IMR-90 (cell line): ENCODE measurements at regions not wholly inside any gene's neighbourhood (a gene's known extent, or its start where the extent isn't known, plus 50 kb on each side); places are given as distances from the start of the nearest gene placed in this dataset.

ENCODE experiments used
- ATAC-seq: fragments of 200-7000 bp; cut with Tn5 transposase; 2 replicates; pipeline ENCODE4 v1.9.1; 2020; ENCODE audit warnings: low read depth, mild to moderate bottlenecking, moderate library complexity
- BruUV-seq: library from RNA; stranded (reverse); fragments of 400-500 nt; replicated peaks from 2 replicates; lab custom pipeline; 2021; lab: Mats Ljungman, UMichigan
- CTCF ChIA-PET: fragments of 300-600 bp; formaldehyde crosslinking; extraction: SDS; loops from one replicate; lab custom pipeline; 2021; ENCODE audit warnings: antibody characterized with exemption; lab: Yijun Ruan, JAX
- POLR2A ChIA-PET: fragments of 300-600 bp; sonication (Branson Sonifier 250); formaldehyde crosslinking; loops from one replicate; lab custom pipeline; 2022; ENCODE audit warnings: antibody characterized with exemption; ENCODE audit not compliant: unreplicated experiment; lab: Charles Lee
- DNase-seq: peaks from one replicate; pipeline ENCODE4 v3.0.0; 2013
- H2AFZ ChIP-seq: replicated peaks from 2 replicates; pipeline ENCODE3; 2013; ENCODE audit warnings: low read length, mild to moderate bottlenecking; ENCODE audit not compliant: poor library complexity
- H2AK5ac ChIP-seq: 2 replicates; pipeline ENCODE4 v1.6.1; 2013; ENCODE audit warnings: low read depth, low read length, inconsistent platforms
- H2AK9ac ChIP-seq: replicated peaks from 2 replicates; pipeline ENCODE3; 2013; ENCODE audit warnings: mild to moderate bottlenecking, low read depth, low read length, moderate library complexity; ENCODE audit not compliant: poor library complexity
- H2BK120ac ChIP-seq: 2 replicates; pipeline ENCODE4 v1.6.1; 2013; ENCODE audit warnings: low read depth, low read length, inconsistent platforms
- H2BK15ac ChIP-seq: 3 replicates; pipeline ENCODE4 v1.6.1; 2013; ENCODE audit warnings: low read depth, low read length, inconsistent platforms
- H2BK20ac ChIP-seq: 2 replicates; pipeline ENCODE4 v1.6.1; 2013; ENCODE audit warnings: low read depth, mild to moderate bottlenecking, inconsistent platforms, low read length, moderate library complexity
- H2BK5ac ChIP-seq: 2 replicates; pipeline ENCODE4 v1.6.1; 2013; ENCODE audit warnings: mild to moderate bottlenecking, low read depth, low read length, inconsistent platforms; ENCODE audit not compliant: poor library complexity, severe bottlenecking
- H3K14ac ChIP-seq: replicated peaks from 2 replicates; pipeline ENCODE4 v1.6.1; 2013; ENCODE audit warnings: low read depth, low read length, inconsistent platforms
- H3K18ac ChIP-seq: 2 replicates; pipeline ENCODE4 v1.6.1; 2013; ENCODE audit warnings: low read depth, low read length, control low read depth
- H3K23ac ChIP-seq: 2 replicates; pipeline ENCODE4 v1.6.1; 2013; ENCODE audit warnings: low read depth, low read length, inconsistent platforms
- H3K27ac ChIP-seq: 2 replicates; pipeline ENCODE4 v1.5.1; 2013; ENCODE audit warnings: mild to moderate bottlenecking, control low read depth, low read length; ENCODE audit not compliant: insufficient read depth
- H3K27me3 ChIP-seq: 2 replicates; pipeline ENCODE4 v1.6.1; 2013; ENCODE audit warnings: low read length; ENCODE audit not compliant: control insufficient read depth, insufficient read depth
- H3K36me3 ChIP-seq: 2 replicates; pipeline ENCODE4 v1.6.1; 2013; ENCODE audit warnings: low read length, mixed read lengths; ENCODE audit not compliant: control insufficient read depth, insufficient read depth
- H3K4ac ChIP-seq: 2 replicates; pipeline ENCODE4 v1.6.1; 2013; ENCODE audit warnings: low read depth, low read length, inconsistent platforms
- H3K4me1 ChIP-seq: 2 replicates; pipeline ENCODE4 v1.6.1; 2013; ENCODE audit warnings: low read length, mixed read lengths; ENCODE audit not compliant: control insufficient read depth, insufficient read depth
- H3K4me2 ChIP-seq: 2 replicates; pipeline ENCODE4 v1.6.1; 2013; ENCODE audit warnings: low read depth, mild to moderate bottlenecking, control low read depth, low read length, moderate library complexity
- H3K4me3 ChIP-seq: 2 replicates; pipeline ENCODE4 v1.5.1; 2013; ENCODE audit warnings: low read depth, mild to moderate bottlenecking, control low read depth, low read length, moderate library complexity; ENCODE audit not compliant: insufficient read depth
- H3K56ac ChIP-seq: 2 replicates; pipeline ENCODE4 v1.6.1; 2013; ENCODE audit warnings: low read length, inconsistent platforms; ENCODE audit not compliant: insufficient read depth; ENCODE audit errors: extremely low read depth
- H3K79me1 ChIP-seq, 2 experiments: 2 replicates each; pipeline ENCODE4 v1.6.1; 2013; ENCODE audit warnings: low read length in 2 of 2, inconsistent platforms in 1 of 2, low read depth in 1 of 2
- H3K9ac ChIP-seq: 2 replicates; pipeline ENCODE4 v1.6.1; 2013; ENCODE audit warnings: low read depth, low read length, control low read depth
- H3K9me1 ChIP-seq: 2 replicates; pipeline ENCODE4 v1.6.1; 2013; ENCODE audit warnings: low read length, inconsistent platforms; ENCODE audit not compliant: insufficient read depth
- H3K9me3 ChIP-seq: 2 replicates; pipeline ENCODE4 v1.6.1; 2013; ENCODE audit warnings: low read length; ENCODE audit not compliant: control insufficient read depth, insufficient read depth
- H4K20me1 ChIP-seq: 2 replicates; pipeline ENCODE4 v1.6.1; 2013; ENCODE audit warnings: low read length, inconsistent platforms; ENCODE audit not compliant: insufficient read depth
- H4K5ac ChIP-seq: 2 replicates; pipeline ENCODE4 v1.6.1; 2013; ENCODE audit warnings: mild to moderate bottlenecking, low read depth, low read length, control low read depth
- H4K8ac ChIP-seq, 2 experiments: 2 replicates each; pipeline ENCODE4 v1.6.1; 2013; ENCODE audit warnings: low read depth in 2 of 2, low read length in 2 of 2, control low read depth in 1 of 2, inconsistent platforms in 1 of 2
- H4K91ac ChIP-seq: 2 replicates; pipeline ENCODE4 v1.6.1; 2013; ENCODE audit warnings: low read depth, low read length, inconsistent platforms; ENCODE audit not compliant: insufficient read depth
- BHLHE40 ChIP-seq: fragments of 150-350 bp; IDR thresholded peaks from 2 replicates; pipeline ENCODE4 v1.6.1; 2016; ENCODE audit warnings: mild to moderate bottlenecking, low read depth, low read length
- MAFK ChIP-seq: IDR thresholded peaks from 2 replicates; pipeline ENCODE4 v1.6.1; 2012; ENCODE audit warnings: low read depth, low read length, improper control_type of control experiment
- MXI1 ChIP-seq: IDR thresholded peaks from 2 replicates; pipeline ENCODE4 v1.6.1; 2012; ENCODE audit warnings: low read depth, mild to moderate bottlenecking, low read length, moderate library complexity, borderline replicate concordance
- NFE2L2 ChIP-seq: fragments of 150-350 bp; IDR thresholded peaks from 2 replicates; pipeline ENCODE4 v1.6.1; 2016; ENCODE audit warnings: low read depth, mild to moderate bottlenecking, low read length
- RCOR1 ChIP-seq: IDR thresholded peaks from 2 replicates; pipeline ENCODE4 v1.6.1; 2012; ENCODE audit warnings: mild to moderate bottlenecking, low read length, improper control_type of control experiment; ENCODE audit not compliant: insufficient replicate concordance
- RFX5 ChIP-seq: IDR thresholded peaks from 2 replicates; pipeline ENCODE4 v1.8.0; 2012; ENCODE audit warnings: low read depth, mild to moderate bottlenecking, low read length, moderate library complexity
- WGBS, 2 experiments: methylation state at CpG; one replicate each; pipeline versions ENCODE4 v1.1.5 to v1.1.7; 2013; ENCODE audit warnings: missing lambda C conversion rate in 2 of 2; ENCODE audit not compliant: insufficient read length in 1 of 2; ENCODE audit errors: extremely low coverage in 2 of 2; 5-methylcytosine and 5-hydroxymethylcytosine counted together
- dilution Hi-C: fragments of 300-500 bp; cut with HindIII; formaldehyde crosslinking; loops from one replicate; pipeline ENCODE4 v1.14.3; 2018; ENCODE audit warnings: low sequenced_read_pairs; ENCODE audit not compliant: unreplicated experiment
- in situ Hi-C: fragments of 300-500 bp; cut with MboI; formaldehyde crosslinking; loops from 3 replicates; pipeline ENCODE4 v1.14.3; 2019; ENCODE audit warnings: low sequenced_read_pairs, inconsistent platforms, mixed read lengths
- intact Hi-C: fragments of 100-400 bp; cut with micrococcal nuclease; formaldehyde crosslinking; loops from 2 replicates; pipeline ENCODE4 v1.10.0; 2022
- TF ChIP-seq, protein P1 (sequence below): fragments of 150-350 bp; IDR thresholded peaks from 2 replicates; pipeline ENCODE4 v1.6.1; 2017; ENCODE audit warnings: mild to moderate bottlenecking, antibody characterized with exemption, low read length, low read depth
- TF ChIP-seq, protein P2 (sequence below): fragments of 150-350 bp; IDR thresholded peaks from 2 replicates; pipeline ENCODE4 v1.6.1; 2016; ENCODE audit warnings: low read depth, mild to moderate bottlenecking, low read length, moderate library complexity, borderline replicate concordance

- in situ Hi-C loops = no loop called here
- Histone ChIP-seq H4K5ac (peak overlapping the region; percentile 84; the same call in 1 of the 2 replicates), H3K4me2 (peak overlapping the region; percentile 79), H3K14ac (0 out of 2 replicates have a peak overlapping the region, but pooled peaks have one; percentile 44), H2BK5ac (peak overlapping the region; percentile 72), H2BK15ac (peak overlapping the region; percentile 16; the same call in 1 of the 3 replicates), H4K8ac (peak overlapping the region in 1 of 2 experiments; percentile 75; a peak in 2 of 4 replicates), H4K91ac (peak overlapping the region; percentile 69), H3K56ac (no peak overlapping the region), H3K4me3 (no peak overlapping the region), H2AFZ (peak overlapping the region; percentile 46), H3K9me1 (no peaks in the 10 kb centered on the region), H3K79me1 (no peaks in the 10 kb centered on the region), H3K27me3 (no peaks in the 10 kb centered on the region), H3K4ac (peak overlapping the region; percentile 61), H3K23ac (peak overlapping the region; percentile 78), H3K36me3 (no peaks in the 10 kb centered on the region), H2BK20ac (peak overlapping the region; percentile 84; the same call in 1 of the 2 replicates), H2AK9ac (no peak overlapping the region), H2BK120ac (peak overlapping the region; percentile 86), H3K18ac (peak overlapping the region; percentile 95), H3K9ac (no peak overlapping the region), H4K20me1 (no peaks in the 10 kb centered on the region), H2AK5ac (no peak overlapping the region), H3K27ac (peak overlapping the region; percentile 14; the same call in 1 of the 2 replicates), H3K9me3 (peaks cover 2% of the 10 kb centered on the region; the same call in 1 of the 2 replicates), H3K4me1 (peaks cover 8% of the 10 kb centered on the region)
- BruUV-seq = no TSS peak
- intact Hi-C loops = no loop called here
- no CpG with 5 or more reads among the region's 3 CpGs for WGBS, 2 experiments
- no peak for TF ChIP-seq RFX5
- no peak for TF ChIP-seq MAFK
- no peak for TF ChIP-seq NFE2L2
- TF ChIP-seq, protein P1, sequence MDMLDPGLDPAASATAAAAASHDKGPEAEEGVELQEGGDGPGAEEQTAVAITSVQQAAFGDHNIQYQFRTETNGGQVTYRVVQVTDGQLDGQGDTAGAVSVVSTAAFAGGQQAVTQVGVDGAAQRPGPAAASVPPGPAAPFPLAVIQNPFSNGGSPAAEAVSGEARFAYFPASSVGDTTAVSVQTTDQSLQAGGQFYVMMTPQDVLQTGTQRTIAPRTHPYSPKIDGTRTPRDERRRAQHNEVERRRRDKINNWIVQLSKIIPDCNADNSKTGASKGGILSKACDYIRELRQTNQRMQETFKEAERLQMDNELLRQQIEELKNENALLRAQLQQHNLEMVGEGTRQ = no peak
- TF ChIP-seq RCOR1 = no peak
- TF ChIP-seq, protein P2, sequence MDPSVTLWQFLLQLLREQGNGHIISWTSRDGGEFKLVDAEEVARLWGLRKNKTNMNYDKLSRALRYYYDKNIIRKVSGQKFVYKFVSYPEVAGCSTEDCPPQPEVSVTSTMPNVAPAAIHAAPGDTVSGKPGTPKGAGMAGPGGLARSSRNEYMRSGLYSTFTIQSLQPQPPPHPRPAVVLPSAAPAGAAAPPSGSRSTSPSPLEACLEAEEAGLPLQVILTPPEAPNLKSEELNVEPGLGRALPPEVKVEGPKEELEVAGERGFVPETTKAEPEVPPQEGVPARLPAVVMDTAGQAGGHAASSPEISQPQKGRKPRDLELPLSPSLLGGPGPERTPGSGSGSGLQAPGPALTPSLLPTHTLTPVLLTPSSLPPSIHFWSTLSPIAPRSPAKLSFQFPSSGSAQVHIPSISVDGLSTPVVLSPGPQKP = no peak
- no peak for TF ChIP-seq BHLHE40
- no peak for TF ChIP-seq MXI1
- DNase-seq = peak; percentile 46
- ChIA-PET CTCF (no interaction called here), POLR2A (interaction anchor here (0.7 kb wide), 1 partner anchor 117 kb away, joined by 4 read pairs; no protein-coding TSS in a partner anchor)
- dilution Hi-C loops = no loop called here
- ATAC-seq = peak; percentile 68
These were observed 105.1 kb upstream of the DIO2 start for GRCh38 chr14:80316441-80316840.
